ENCODE measurements at regions not wholly inside any gene's neighbourhood (a gene's known extent, or its start where the extent isn't known, plus 50 kb on each side); places are given as distances from the start of the nearest gene placed in this dataset.

- no peaks in the 10 kb centered on the region for H3K27me3 ChIP-seq (ENCODE audit: control insufficient read depth in 1 of 2, insufficient read depth in 2 of 2, low read length in 2 of 2)
- no peaks in the 10 kb centered on the region for H3K4me1 ChIP-seq (ENCODE audit: control insufficient read depth, insufficient read depth, low read length)
Observed at GRCh38 chr3:118755253-118755801, 279.3 kb downstream of the IGSF11 start.

GRCh38 chr3:118760585-118761290, 273.9 kb downstream of the IGSF11 start:
- Histone ChIP-seq H3K36me3 (ENCODE audit: control insufficient read depth in 2 of 2, insufficient read depth in 2 of 2, low read length in 2 of 2) (no peaks in the 10 kb centered on the region), H3K4me3 (ENCODE audit: low read length in 2 of 2) (no peak overlapping the region), H3K27ac (ENCODE audit: low read length) (no peak overlapping the region), H3K27me3 (ENCODE audit: control insufficient read depth in 1 of 2, insufficient read depth in 2 of 2, low read length in 2 of 2) (no peaks in the 10 kb centered on the region), H3K9ac (ENCODE audit: low read length in 2 of 2) (no peak overlapping the region), H3K9me3 (ENCODE audit: control insufficient read depth in 2 of 2, low read length in 2 of 2) (no peaks in the 10 kb centered on the region), H3K4me1 (ENCODE audit: control insufficient read depth, insufficient read depth, low read length) (no peaks in the 10 kb centered on the region)

More at GRCh38 chr3:118755253-118755801, 279.3 kb downstream of the IGSF11 start:
- Histone ChIP-seq H3K4me3 (ENCODE audit: low read length in 2 of 2) (no peak overlapping the region), H3K27ac (ENCODE audit: low read length) (no peak overlapping the region), H3K9ac (ENCODE audit: low read length in 2 of 2) (no peak overlapping the region), H3K36me3 (ENCODE audit: control insufficient read depth in 2 of 2, insufficient read depth in 2 of 2, low read length in 2 of 2) (no peaks in the 10 kb centered on the region), H3K9me3 (ENCODE audit: control insufficient read depth in 2 of 2, low read length in 2 of 2) (no peaks in the 10 kb centered on the region)

- Histone ChIP-seq H3K27ac (ENCODE audit: low read length) (no peak overlapping the region), H3K9me3 (ENCODE audit: control insufficient read depth in 2 of 2, low read length in 2 of 2) (no peaks in the 10 kb centered on the region), H3K9ac (ENCODE audit: low read length in 2 of 2) (no peak overlapping the region), H3K36me3 (ENCODE audit: control insufficient read depth in 2 of 2, insufficient read depth in 2 of 2, low read length in 2 of 2) (no peaks in the 10 kb centered on the region), H3K4me3 (ENCODE audit: low read length in 2 of 2) (no peak overlapping the region), H3K4me1 (ENCODE audit: control insufficient read depth, insufficient read depth, low read length) (no peaks in the 10 kb centered on the region), H3K27me3 (ENCODE audit: control insufficient read depth in 1 of 2, insufficient read depth in 2 of 2, low read length in 2 of 2) (no peaks in the 10 kb centered on the region)
Observed at GRCh38 chr3:118761291-118761606, 273.4 kb downstream of the IGSF11 start.

GRCh38 chr3:118765636-118766305, 268.9 kb downstream of the IGSF11 start:
- no peaks in the 10 kb centered on the region for H3K36me3 ChIP-seq (ENCODE audit: control insufficient read depth in 2 of 2, insufficient read depth in 2 of 2, low read length in 2 of 2)
- no peak overlapping the region for H3K27ac ChIP-seq (ENCODE audit: low read length)
- no peaks in the 10 kb centered on the region for H3K4me1 ChIP-seq (ENCODE audit: control insufficient read depth, insufficient read depth, low read length)
- H3K27me3 ChIP-seq (ENCODE audit: control insufficient read depth in 1 of 2, insufficient read depth in 2 of 2, low read length in 2 of 2) = no peaks in the 10 kb centered on the region
- no peak overlapping the region for H3K9ac ChIP-seq (ENCODE audit: low read length in 2 of 2)
- H3K9me3 ChIP-seq (ENCODE audit: control insufficient read depth in 2 of 2, low read length in 2 of 2) = no peaks in the 10 kb centered on the region
- no peak overlapping the region for H3K4me3 ChIP-seq (ENCODE audit: low read length in 2 of 2)

GRCh38 chr3:118766306-118766669, 268.4 kb downstream of the IGSF11 start:
- Histone ChIP-seq H3K36me3 (ENCODE audit: control insufficient read depth in 2 of 2, insufficient read depth in 2 of 2, low read length in 2 of 2) (no peaks in the 10 kb centered on the region), H3K27me3 (ENCODE audit: control insufficient read depth in 1 of 2, insufficient read depth in 2 of 2, low read length in 2 of 2) (no peaks in the 10 kb centered on the region), H3K9me3 (ENCODE audit: control insufficient read depth in 2 of 2, low read length in 2 of 2) (no peaks in the 10 kb centered on the region), H3K4me1 (ENCODE audit: control insufficient read depth, insufficient read depth, low read length) (no peaks in the 10 kb centered on the region), H3K9ac (ENCODE audit: low read length in 2 of 2) (no peak overlapping the region), H3K4me3 (ENCODE audit: low read length in 2 of 2) (no peak overlapping the region), H3K27ac (ENCODE audit: low read length) (no peak overlapping the region)

GRCh38 chr3:118772036-118772435, 262.6 kb downstream of the IGSF11 start:
- no peak overlapping the region for H3K27ac ChIP-seq (ENCODE audit: low read length)
- no peaks in the 10 kb centered on the region for H3K4me1 ChIP-seq (ENCODE audit: control insufficient read depth, insufficient read depth, low read length)
- H3K4me3 ChIP-seq (ENCODE audit: low read length in 2 of 2) = no peak overlapping the region
- H3K9ac ChIP-seq (ENCODE audit: low read length in 2 of 2) = no peak overlapping the region
- H3K9me3 ChIP-seq (ENCODE audit: control insufficient read depth in 2 of 2, low read length in 2 of 2) = no peaks in the 10 kb centered on the region
- H3K27me3 ChIP-seq (ENCODE audit: control insufficient read depth in 1 of 2, insufficient read depth in 2 of 2, low read length in 2 of 2) = no peaks in the 10 kb centered on the region
- no peaks in the 10 kb centered on the region for H3K36me3 ChIP-seq (ENCODE audit: control insufficient read depth in 2 of 2, insufficient read depth in 2 of 2, low read length in 2 of 2)

- no peaks in the 10 kb centered on the region for H3K36me3 ChIP-seq (ENCODE audit: control insufficient read depth in 2 of 2, insufficient read depth in 2 of 2, low read length in 2 of 2)
- H3K9me3 ChIP-seq (ENCODE audit: control insufficient read depth in 2 of 2, low read length in 2 of 2) = no peaks in the 10 kb centered on the region
- no peak overlapping the region for H3K9ac ChIP-seq (ENCODE audit: low read length in 2 of 2)
- no peaks in the 10 kb centered on the region for H3K4me1 ChIP-seq (ENCODE audit: control insufficient read depth, insufficient read depth, low read length)
- no peak overlapping the region for H3K4me3 ChIP-seq (ENCODE audit: low read length in 2 of 2)
- no peaks in the 10 kb centered on the region for H3K27me3 ChIP-seq (ENCODE audit: control insufficient read depth in 1 of 2, insufficient read depth in 2 of 2, low read length in 2 of 2)
- H3K27ac ChIP-seq (ENCODE audit: low read length) = no peak overlapping the region
Observed at GRCh38 chr3:118772547-118773011, 262.1 kb downstream of the IGSF11 start.

- H3K9me3 ChIP-seq (ENCODE audit: control insufficient read depth in 2 of 2, low read length in 2 of 2) = no peaks in the 10 kb centered on the region
- H3K36me3 ChIP-seq (ENCODE audit: control insufficient read depth in 2 of 2, insufficient read depth in 2 of 2, low read length in 2 of 2) = no peaks in the 10 kb centered on the region
- H3K27me3 ChIP-seq (ENCODE audit: control insufficient read depth in 1 of 2, insufficient read depth in 2 of 2, low read length in 2 of 2) = no peaks in the 10 kb centered on the region
- no peak overlapping the region for H3K9ac ChIP-seq (ENCODE audit: low read length in 2 of 2)
- H3K27ac ChIP-seq (ENCODE audit: low read length) = no peak overlapping the region
- no peaks in the 10 kb centered on the region for H3K4me1 ChIP-seq (ENCODE audit: control insufficient read depth, insufficient read depth, low read length)
- no peak overlapping the region for H3K4me3 ChIP-seq (ENCODE audit: low read length in 2 of 2)
Observed at GRCh38 chr3:118775021-118775420, 259.6 kb downstream of the IGSF11 start.

- no peaks in the 10 kb centered on the region for H3K27me3 ChIP-seq (ENCODE audit: control insufficient read depth in 1 of 2, insufficient read depth in 2 of 2, low read length in 2 of 2)
- H3K9ac ChIP-seq (ENCODE audit: low read length in 2 of 2) = no peak overlapping the region
- H3K27ac ChIP-seq (ENCODE audit: low read length) = no peak overlapping the region
- H3K4me1 ChIP-seq (ENCODE audit: control insufficient read depth, insufficient read depth, low read length) = no peaks in the 10 kb centered on the region
- H3K9me3 ChIP-seq (ENCODE audit: control insufficient read depth in 2 of 2, low read length in 2 of 2) = no peaks in the 10 kb centered on the region
- H3K4me3 ChIP-seq (ENCODE audit: low read length in 2 of 2) = no peak overlapping the region
- H3K36me3 ChIP-seq (ENCODE audit: control insufficient read depth in 2 of 2, insufficient read depth in 2 of 2, low read length in 2 of 2) = no peaks in the 10 kb centered on the region
Observed at GRCh38 chr3:118778201-118778600, 256.4 kb downstream of the IGSF11 start.

GRCh38 chr3:118781232-118781631, 253.4 kb downstream of the IGSF11 start:
- Histone ChIP-seq H3K9me3 (ENCODE audit: control insufficient read depth in 2 of 2, low read length in 2 of 2) (no peaks in the 10 kb centered on the region), H3K9ac (ENCODE audit: low read length in 2 of 2) (no peak overlapping the region), H3K27me3 (ENCODE audit: control insufficient read depth in 1 of 2, insufficient read depth in 2 of 2, low read length in 2 of 2) (no peaks in the 10 kb centered on the region), H3K36me3 (ENCODE audit: control insufficient read depth in 2 of 2, insufficient read depth in 2 of 2, low read length in 2 of 2) (no peaks in the 10 kb centered on the region), H3K4me3 (ENCODE audit: low read length in 2 of 2) (no peak overlapping the region), H3K4me1 (ENCODE audit: control insufficient read depth, insufficient read depth, low read length) (no peaks in the 10 kb centered on the region), H3K27ac (ENCODE audit: low read length) (no peak overlapping the region)

GRCh38 chr3:118781839-118782238, 252.8 kb downstream of the IGSF11 start:
- H3K9me3 ChIP-seq (ENCODE audit: control insufficient read depth in 2 of 2, low read length in 2 of 2) = no peaks in the 10 kb centered on the region
- no peak overlapping the region for H3K27ac ChIP-seq (ENCODE audit: low read length)
- no peaks in the 10 kb centered on the region for H3K4me1 ChIP-seq (ENCODE audit: control insufficient read depth, insufficient read depth, low read length)
- no peak overlapping the region for H3K4me3 ChIP-seq (ENCODE audit: low read length in 2 of 2)
- no peak overlapping the region for H3K9ac ChIP-seq (ENCODE audit: low read length in 2 of 2)
- no peaks in the 10 kb centered on the region for H3K36me3 ChIP-seq (ENCODE audit: control insufficient read depth in 2 of 2, insufficient read depth in 2 of 2, low read length in 2 of 2)
- H3K27me3 ChIP-seq (ENCODE audit: control insufficient read depth in 1 of 2, insufficient read depth in 2 of 2, low read length in 2 of 2) = no peaks in the 10 kb centered on the region
